Ishikawa (cell line): ENCODE measurements at regions not wholly inside any gene's neighbourhood (a gene's known extent, or its start where the extent isn't known, plus 50 kb on each side); places are given as distances from the start of the nearest gene placed in this dataset.

Experiments
- CEBPB ChIP-seq: IDR thresholded peaks from 2 replicates; pipeline ENCODE4 v1.6.1; 2012
- CREB1 ChIP-seq: IDR thresholded peaks from 2 replicates; pipeline ENCODE4 v1.6.1; 2012; ENCODE audit warnings: low read depth
- EGR1 ChIP-seq: IDR thresholded peaks from 2 replicates; pipeline ENCODE4 v1.6.1; 2012
- EP300 ChIP-seq: IDR thresholded peaks from 2 replicates; pipeline ENCODE4 v1.6.1; 2012; ENCODE audit warnings: borderline replicate concordance
- FOXM1 ChIP-seq: IDR thresholded peaks from 2 replicates; pipeline ENCODE4 v1.6.1; 2012; ENCODE audit warnings: low read depth, borderline replicate concordance
- TAF1 ChIP-seq: IDR thresholded peaks from 2 replicates; pipeline ENCODE4 v1.6.1; 2012; ENCODE audit warnings: low read depth, mild to moderate bottlenecking
- TCF12 ChIP-seq: IDR thresholded peaks from 2 replicates; pipeline ENCODE4 v1.6.1; 2012; ENCODE audit warnings: low read depth
- TEAD4 ChIP-seq: IDR thresholded peaks from 2 replicates; pipeline ENCODE4 v1.6.1; 2012
- YY1 ChIP-seq: IDR thresholded peaks from 2 replicates; pipeline ENCODE4 v1.6.1; 2012; ENCODE audit warnings: low read depth
- ZBTB7A ChIP-seq: IDR thresholded peaks from 2 replicates; pipeline ENCODE4 v1.6.1; 2012; ENCODE audit warnings: low read depth
- TF ChIP-seq, protein P1 (sequence below): IDR thresholded peaks from 2 replicates; pipeline ENCODE4 v1.6.1; 2012
- TF ChIP-seq, protein P2 (sequence below): IDR thresholded peaks from 2 replicates; pipeline ENCODE4 v1.6.1; 2012; ENCODE audit warnings: low read depth, mild to moderate bottlenecking
- TF ChIP-seq, protein P3 (sequence below): IDR thresholded peaks from 2 replicates; pipeline ENCODE4 v1.6.1; 2012

DNA sequence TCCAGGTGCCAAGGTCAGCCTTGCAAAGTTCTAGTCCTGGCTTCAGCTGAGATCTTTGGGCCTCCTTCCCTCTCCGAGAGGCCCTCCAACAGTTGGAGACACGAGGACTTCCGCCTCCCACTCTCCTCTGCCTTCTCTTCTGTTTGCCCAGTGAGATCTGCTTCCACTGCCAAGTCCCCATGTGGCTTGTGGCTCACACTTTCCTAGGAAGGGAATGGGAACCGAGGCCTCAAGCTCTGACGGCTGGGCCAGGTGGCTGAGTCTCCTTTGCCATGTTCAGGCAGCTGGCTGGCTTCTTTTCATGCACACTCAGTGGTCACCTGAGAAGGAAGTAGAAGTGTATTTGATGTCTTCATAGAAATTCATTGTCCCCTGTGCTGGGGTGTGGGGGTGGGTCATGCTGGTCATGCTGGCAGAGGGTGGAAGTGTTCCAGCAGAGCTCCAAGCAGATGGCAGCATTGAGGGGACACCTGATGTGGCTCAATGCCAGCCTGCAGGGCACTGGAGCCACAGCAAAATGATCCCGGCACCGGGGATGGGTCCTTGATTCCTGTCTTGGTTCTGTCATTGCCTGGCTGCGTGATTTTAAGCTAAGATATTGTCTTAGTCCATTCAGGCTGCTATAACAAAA is 130.4 kb downstream of the ADAMTS15 start:
- TF ChIP-seq TEAD4 (peak; percentile 27), EP300 (peak; percentile 69), CREB1 (no peak), FOXM1 (no peak), CEBPB (no peak), EGR1 (no peak), TAF1 (no peak), YY1 (no peak), TCF12 (peak; percentile 50; the same call in 1 of the 2 replicates), ZBTB7A (no peak)
- TF ChIP-seq, protein P1, sequence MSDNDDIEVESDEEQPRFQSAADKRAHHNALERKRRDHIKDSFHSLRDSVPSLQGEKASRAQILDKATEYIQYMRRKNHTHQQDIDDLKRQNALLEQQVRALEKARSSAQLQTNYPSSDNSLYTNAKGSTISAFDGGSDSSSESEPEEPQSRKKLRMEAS: peak; percentile 74
- TF ChIP-seq, protein P2, sequence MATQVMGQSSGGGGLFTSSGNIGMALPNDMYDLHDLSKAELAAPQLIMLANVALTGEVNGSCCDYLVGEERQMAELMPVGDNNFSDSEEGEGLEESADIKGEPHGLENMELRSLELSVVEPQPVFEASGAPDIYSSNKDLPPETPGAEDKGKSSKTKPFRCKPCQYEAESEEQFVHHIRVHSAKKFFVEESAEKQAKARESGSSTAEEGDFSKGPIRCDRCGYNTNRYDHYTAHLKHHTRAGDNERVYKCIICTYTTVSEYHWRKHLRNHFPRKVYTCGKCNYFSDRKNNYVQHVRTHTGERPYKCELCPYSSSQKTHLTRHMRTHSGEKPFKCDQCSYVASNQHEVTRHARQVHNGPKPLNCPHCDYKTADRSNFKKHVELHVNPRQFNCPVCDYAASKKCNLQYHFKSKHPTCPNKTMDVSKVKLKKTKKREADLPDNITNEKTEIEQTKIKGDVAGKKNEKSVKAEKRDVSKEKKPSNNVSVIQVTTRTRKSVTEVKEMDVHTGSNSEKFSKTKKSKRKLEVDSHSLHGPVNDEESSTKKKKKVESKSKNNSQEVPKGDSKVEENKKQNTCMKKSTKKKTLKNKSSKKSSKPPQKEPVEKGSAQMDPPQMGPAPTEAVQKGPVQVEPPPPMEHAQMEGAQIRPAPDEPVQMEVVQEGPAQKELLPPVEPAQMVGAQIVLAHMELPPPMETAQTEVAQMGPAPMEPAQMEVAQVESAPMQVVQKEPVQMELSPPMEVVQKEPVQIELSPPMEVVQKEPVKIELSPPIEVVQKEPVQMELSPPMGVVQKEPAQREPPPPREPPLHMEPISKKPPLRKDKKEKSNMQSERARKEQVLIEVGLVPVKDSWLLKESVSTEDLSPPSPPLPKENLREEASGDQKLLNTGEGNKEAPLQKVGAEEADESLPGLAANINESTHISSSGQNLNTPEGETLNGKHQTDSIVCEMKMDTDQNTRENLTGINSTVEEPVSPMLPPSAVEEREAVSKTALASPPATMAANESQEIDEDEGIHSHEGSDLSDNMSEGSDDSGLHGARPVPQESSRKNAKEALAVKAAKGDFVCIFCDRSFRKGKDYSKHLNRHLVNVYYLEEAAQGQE: no peak
- TF ChIP-seq, protein P3, sequence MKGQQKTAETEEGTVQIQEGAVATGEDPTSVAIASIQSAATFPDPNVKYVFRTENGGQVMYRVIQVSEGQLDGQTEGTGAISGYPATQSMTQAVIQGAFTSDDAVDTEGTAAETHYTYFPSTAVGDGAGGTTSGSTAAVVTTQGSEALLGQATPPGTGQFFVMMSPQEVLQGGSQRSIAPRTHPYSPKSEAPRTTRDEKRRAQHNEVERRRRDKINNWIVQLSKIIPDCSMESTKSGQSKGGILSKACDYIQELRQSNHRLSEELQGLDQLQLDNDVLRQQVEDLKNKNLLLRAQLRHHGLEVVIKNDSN: no peak
